Peyer's patch (tissue), 4 donors: ENCODE measurements at regions not wholly inside any gene's neighbourhood (a gene's known extent, or its start where the extent isn't known, plus 50 kb on each side); places are given as distances from the start of the nearest gene placed in this dataset.

Experiments
- DNase-seq, 3 donors: peaks; one replicate each; pipeline ENCODE4 v3.0.0-alpha.2; 2017 to 2019
- H3K27ac ChIP-seq, 4 donors: fragments of 200-600 bp; sonication (generic); one replicate each; pipeline ENCODE4 v1.5.1; 2016 to 2019
- H3K27me3 ChIP-seq, 2 donors: fragments of 200-600 bp; sonication (generic); one replicate each; pipeline ENCODE4 v1.5.1; 2019
- H3K36me3 ChIP-seq, 3 donors: fragments of 200-600 bp; sonication (generic); one replicate each; pipeline ENCODE4 v1.5.1; 2016 to 2019
- H3K4me1 ChIP-seq, 4 donors: fragments of 200-600 bp; sonication (generic); one replicate each; pipeline ENCODE4 v1.5.1; 2016 to 2019
- H3K4me3 ChIP-seq, 4 donors: fragments of 200-600 bp; sonication (generic); 1 replicate in 3 of 4; 2 replicates in 1 of 4; pipeline ENCODE4 v1.5.1; 2016 to 2019; ENCODE audit warnings: mild to moderate bottlenecking in 1 of 4
- H3K9me3 ChIP-seq, 4 donors: fragments of 200-600 bp; sonication (generic); one replicate each; pipeline ENCODE4 v1.5.1; 2016 to 2019; ENCODE audit warnings: mild to moderate bottlenecking in 1 of 4
- CTCF ChIP-seq, 6 experiments: fragments of 450-650 bp in 4 of 6; fragments of 200-600 bp in 2 of 6; sonication (generic) in 1 of 6; IDR thresholded peaks; one replicate each; pipeline ENCODE4 v1.5.1; 2017 to 2019; ENCODE audit warnings: antibody characterized with exemption in 6 of 6, mild to moderate bottlenecking in 3 of 6, moderate library complexity in 1 of 6
- POLR2A ChIP-seq, 2 donors: fragments of 450-650 bp; IDR thresholded peaks; one replicate each; pipeline ENCODE4 v1.5.1; 2017; ENCODE audit warnings: antibody characterized with exemption in 2 of 2, mild to moderate bottlenecking in 2 of 2, moderate library complexity in 2 of 2

- Histone ChIP-seq H3K9me3 (no peaks in the 10 kb centered on the region), H3K4me1 (no peaks in the 10 kb centered on the region), H3K4me3 (no peak overlapping the region), H3K36me3 (no peaks in the 10 kb centered on the region), H3K27ac (no peak overlapping the region), H3K27me3 (no peaks in the 10 kb centered on the region)
- TF ChIP-seq POLR2A (IDR thresholded peaks at IDR 0.05) (no peak), CTCF (IDR thresholded peaks at IDR 0.05) (no peak)
- DNase-seq = peak in 1 of 3 donors; percentile 43
Measured at GRCh38 chr6:54481091-54481490, 172.8 kb downstream of the TINAG start.

GRCh38 chr6:54491431-54491830, 183.2 kb downstream of the TINAG start:
- H3K9me3 ChIP-seq = no peaks in the 10 kb centered on the region
- DNase-seq = no peak
- no peaks in the 10 kb centered on the region for H3K4me1 ChIP-seq
- no peak overlapping the region for H3K27ac ChIP-seq
- no peaks in the 10 kb centered on the region for H3K36me3 ChIP-seq
- no peak overlapping the region for H3K4me3 ChIP-seq
- TF ChIP-seq CTCF (IDR thresholded peaks at IDR 0.05) = no peak
- TF ChIP-seq POLR2A (IDR thresholded peaks at IDR 0.05) = no peak
- no peaks in the 10 kb centered on the region for H3K27me3 ChIP-seq

GRCh38 chr6:54493138-54493537, 184.9 kb downstream of the TINAG start:
- Histone ChIP-seq H3K9me3 (no peaks in the 10 kb centered on the region), H3K36me3 (no peaks in the 10 kb centered on the region), H3K4me1 (no peaks in the 10 kb centered on the region), H3K4me3 (no peak overlapping the region), H3K27ac (no peak overlapping the region), H3K27me3 (no peaks in the 10 kb centered on the region)
- DNase-seq = no peak
- TF ChIP-seq CTCF (IDR thresholded peaks at IDR 0.05) (no peak), POLR2A (IDR thresholded peaks at IDR 0.05) (no peak)

- H3K27ac ChIP-seq = no peak overlapping the region
- no peaks in the 10 kb centered on the region for H3K36me3 ChIP-seq
- no peaks in the 10 kb centered on the region for H3K9me3 ChIP-seq
- DNase-seq = no peak
- H3K4me1 ChIP-seq = no peaks in the 10 kb centered on the region
- H3K27me3 ChIP-seq = no peaks in the 10 kb centered on the region
- TF ChIP-seq CTCF (IDR thresholded peaks at IDR 0.05) = no peak
- no peak overlapping the region for H3K4me3 ChIP-seq
Measured at GRCh38 chr6:54503144-54503543, 194.9 kb downstream of the TINAG start.

- H3K9me3 ChIP-seq = no peaks in the 10 kb centered on the region
- no peak overlapping the region for H3K27ac ChIP-seq
- no peaks in the 10 kb centered on the region for H3K36me3 ChIP-seq
- DNase-seq = no peak
- no peaks in the 10 kb centered on the region for H3K27me3 ChIP-seq
- no peak overlapping the region for H3K4me3 ChIP-seq
- H3K4me1 ChIP-seq = no peaks in the 10 kb centered on the region
- no peak for TF ChIP-seq POLR2A (IDR thresholded peaks at IDR 0.05)
- no peak for TF ChIP-seq CTCF (IDR thresholded peaks at IDR 0.05)
Measured at GRCh38 chr6:54515013-54515412, 206.8 kb downstream of the TINAG start.

GRCh38 chr6:54515713-54516112, 207.5 kb downstream of the TINAG start:
- Histone ChIP-seq H3K36me3 (no peaks in the 10 kb centered on the region), H3K27me3 (no peaks in the 10 kb centered on the region), H3K4me3 (no peak overlapping the region), H3K9me3 (no peaks in the 10 kb centered on the region), H3K27ac (no peak overlapping the region), H3K4me1 (no peaks in the 10 kb centered on the region)
- TF ChIP-seq POLR2A (IDR thresholded peaks at IDR 0.05) (no peak), CTCF (IDR thresholded peaks at IDR 0.05) (no peak)
- no peak for DNase-seq
